MM.1S (cell line): ENCODE measurements at regions not wholly inside any gene's neighbourhood (a gene's known extent, or its start where the extent isn't known, plus 50 kb on each side); places are given as distances from the start of the nearest gene placed in this dataset.
"Not testable (repeated sequence)": the region's sequence is repeated elsewhere in the genome, so short reads cannot be mapped to it uniquely, and the experiment has no call there.

Experiments used
- CTCF ChIP-seq: fragments of 300-600 bp; sonication (generic); IDR thresholded peaks from 2 replicates; pipeline ENCODE4 v1.5.1; 2016; ENCODE audit warnings: antibody characterized with exemption, low read length, mixed read lengths
- EZH2 ChIP-seq: fragments of 300-600 bp; sonication (generic); optimal IDR thresholded peaks from 2 replicates; pipeline ENCODE3; 2017; ENCODE audit warnings: low read depth, mild to moderate bottlenecking, antibody characterized with exemption, low read length, mixed read lengths
- EZH2phosphoT487 ChIP-seq: fragments of 300-600 bp; sonication (generic); IDR thresholded peaks from 2 replicates; pipeline ENCODE4 v1.6.1; 2018; ENCODE audit warnings: antibody characterized with exemption, low read length

DNA sequence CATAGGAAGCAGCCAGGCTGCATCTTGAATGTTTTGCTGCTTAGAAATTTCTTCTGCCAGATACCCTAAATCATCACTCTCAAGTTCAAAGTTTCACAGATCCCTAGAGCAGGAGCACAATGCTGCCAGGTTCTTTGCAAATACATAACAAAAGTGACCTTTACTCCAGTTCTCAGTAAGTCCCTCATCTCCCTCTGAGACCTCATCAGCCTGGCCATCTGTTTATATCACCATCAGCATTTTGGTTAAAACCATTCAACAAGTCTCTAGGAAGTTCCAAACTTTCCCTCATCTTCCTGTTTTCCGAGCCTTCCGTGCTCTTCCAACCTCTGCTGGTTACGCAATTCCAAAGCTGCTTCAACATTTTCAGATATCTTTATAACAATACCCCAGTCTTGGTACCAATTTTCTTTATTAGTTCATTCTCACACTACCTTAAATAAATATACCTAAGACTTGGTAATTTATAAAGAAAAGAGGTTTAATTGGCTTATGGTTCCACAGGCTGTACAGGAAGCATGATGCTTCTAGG, 204.8 kb upstream of the STT3B start:
- not testable (repeated sequence) for TF ChIP-seq CTCF, EZH2phosphoT487, EZH2
